GM19468 (cell line): ENCODE measurements at regions not wholly inside any gene's neighbourhood (a gene's known extent, or its start where the extent isn't known, plus 50 kb on each side); places are given as distances from the start of the nearest gene placed in this dataset.
A peak's percentile ranks its signal among the peaks of the same experiment; 100 is the strongest.
"Not testable (repeated sequence)": the region's sequence is repeated elsewhere in the genome, so short reads cannot be mapped to it uniquely, and the experiment has no call there.

ENCODE experiments used
- ATAC-seq: cut with Tn5 transposase; IDR thresholded peaks from one replicate; pipeline ENCODE4 v1.9.1; 2021; ENCODE audit warnings: mild to moderate bottlenecking, moderate library complexity, moderate number of reproducible peaks; ENCODE audit not compliant: unreplicated experiment; ENCODE audit errors: extremely low read depth

GRCh38 chr3:177446165-177446601, 248.9 kb upstream of the TBL1XR1 start:
- ATAC-seq = no peak

GRCh38 chr3:177447938-177448337, 250.7 kb upstream of the TBL1XR1 start:
- ATAC-seq = no peak

GRCh38 chr3:177448987-177449359, 251.7 kb upstream of the TBL1XR1 start:
- no peak for ATAC-seq

- ATAC-seq = peak; percentile 75
Observed at GRCh38 chr3:177449360-177450006, 252.2 kb upstream of the TBL1XR1 start.

- no peak for ATAC-seq
Observed at GRCh38 chr3:177451301-177451750, 254.0 kb upstream of the TBL1XR1 start.

GRCh38 chr3:177451864-177452830, 254.9 kb upstream of the TBL1XR1 start:
- ATAC-seq = no peak

- no peak for ATAC-seq
Observed at GRCh38 chr3:177452831-177453450, 255.7 kb upstream of the TBL1XR1 start.

- no peak for ATAC-seq
Observed at GRCh38 chr3:177453451-177453844, 256.2 kb upstream of the TBL1XR1 start.

GRCh38 chr3:177457204-177457603, 259.9 kb upstream of the TBL1XR1 start:
- not testable (repeated sequence) for ATAC-seq

- ATAC-seq = no peak
Observed at GRCh38 chr3:177459401-177459800, 262.1 kb upstream of the TBL1XR1 start.

- ATAC-seq = no peak
Observed at GRCh38 chr3:177460047-177460446, 262.8 kb upstream of the TBL1XR1 start.

GRCh38 chr3:177461765-177462164, 264.5 kb upstream of the TBL1XR1 start:
- no peak for ATAC-seq

- not testable (repeated sequence) for ATAC-seq
Observed at GRCh38 chr3:177463341-177463740, 266.1 kb upstream of the TBL1XR1 start.

- no peak for ATAC-seq
Observed at GRCh38 chr3:177463863-177464262, 266.6 kb upstream of the TBL1XR1 start.

GRCh38 chr3:177464392-177465256, 267.3 kb upstream of the TBL1XR1 start:
- no peak for ATAC-seq

- ATAC-seq = no peak
Observed at GRCh38 chr3:177465257-177465642, 268.0 kb upstream of the TBL1XR1 start.

GRCh38 chr3:177466074-177466473, 268.8 kb upstream of the TBL1XR1 start:
- ATAC-seq = no peak

- ATAC-seq = not testable (repeated sequence)
Observed at GRCh38 chr3:177466622-177467021, 269.3 kb upstream of the TBL1XR1 start.

GRCh38 chr3:177467247-177467985, 270.1 kb upstream of the TBL1XR1 start:
- no peak for ATAC-seq
